ENCODE measurements at regions not wholly inside any gene's neighbourhood (a gene's known extent, or its start where the extent isn't known, plus 50 kb on each side); places are given as distances from the start of the nearest gene placed in this dataset.

- TF ChIP-seq CTCF (IDR thresholded peaks at IDR 0.05; ENCODE audit: control extremely low read depth in 1 of 3, insufficient read depth in 1 of 3, low read depth in 1 of 3, low read length in 3 of 3) (no peak), EP300 (IDR thresholded peaks at IDR 0.05; ENCODE audit: borderline replicate concordance in 1 of 2, low read depth in 2 of 2, low read length in 2 of 2) (no peak), POLR2AphosphoS5 (IDR thresholded peaks at IDR 0.05; ENCODE audit: low read depth, low read length) (no peak), SRF (IDR thresholded peaks at IDR 0.05; ENCODE audit: low read depth, low read length) (no peak), TAF1 (IDR thresholded peaks at IDR 0.05; ENCODE audit: low read depth, low read length) (no peak)
These were observed 124.8 kb upstream of the UBE3A start for GRCh38 chr15:25563596-25563995.
